ENCODE measurements at regions not wholly inside any gene's neighbourhood (a gene's known extent, or its start where the extent isn't known, plus 50 kb on each side); places are given as distances from the start of the nearest gene placed in this dataset.

DNA sequence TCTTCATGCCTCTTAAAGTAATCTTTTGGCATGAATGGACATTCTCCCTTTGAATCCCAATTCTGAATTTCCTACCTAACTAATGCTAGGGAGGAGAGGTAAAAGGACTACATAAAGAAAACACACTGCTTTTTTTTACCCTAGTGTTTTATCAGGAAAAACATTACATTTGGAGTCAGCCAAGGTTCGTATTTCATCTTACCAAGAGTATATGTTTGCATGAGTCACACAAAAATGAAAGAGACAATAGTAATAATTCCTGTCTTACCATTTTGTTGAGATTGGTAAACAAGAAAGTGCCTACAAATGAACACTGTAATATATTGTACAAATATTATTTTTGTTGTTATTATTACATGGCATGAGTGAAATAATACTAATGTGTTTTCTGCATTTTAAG, 112.9 kb upstream of the WARS2 start (continued):
- TF ChIP-seq AFF1 (IDR thresholded peaks at IDR 0.05; ENCODE audit: low read depth in 1 of 2, partially characterized antibody in 2 of 2) (no peak), PHF20 (IDR thresholded peaks at IDR 0.05; ENCODE audit: partially characterized antibody) (no peak), NFYB (IDR thresholded peaks at IDR 0.05; ENCODE audit: extremely low read depth, insufficient read length) (no peak), CGGBP1 (CRISPR knock-in tag; IDR thresholded peaks at IDR 0.05) (no peak)

- DNase-seq (ENCODE audit: extremely low read depth in 1 of 4, low spot score in 3 of 4) (no peak), FAIRE-seq (no peak), ATAC-seq (no peak)
- WGBS (ENCODE audit: insufficient coverage, low coverage, missing lambda C conversion rate) = 2% methylated on average over 3 of the region's 3 CpGs
- no peak overlapping the region for H2AFZ ChIP-seq (ENCODE audit: low read depth, low read length)
- H3K4me1 ChIP-seq (replicated peaks in 1 of 2; ENCODE audit: control insufficient read depth in 2 of 2, insufficient read depth in 2 of 2, low read length in 2 of 2) = no peaks in the 10 kb centered on the region
- H3K9ac ChIP-seq (ENCODE audit: insufficient read depth in 1 of 2, low read depth in 2 of 2, low read length in 2 of 2) = no peak overlapping the region
- H3K9me1 ChIP-seq (ENCODE audit: control insufficient read depth, insufficient read depth, low read length) = no peaks in the 10 kb centered on the region
- no peak overlapping the region for H3K4me2 ChIP-seq (ENCODE audit: insufficient read depth, low read length)
- intact Hi-C loops (cut with micrococcal nuclease) (no loop called here), in situ Hi-C loops (cut with MboI) (no loop called here)
- CTCF ChIA-PET (ENCODE audit: low intra/inter-chr PET ratio) = no interaction called here
- H4K20me1 ChIP-seq (replicated peaks; ENCODE audit: control insufficient read depth, insufficient read depth, low read length) = no peaks in the 10 kb centered on the region
- BruUV-seq (replicated peaks) = no TSS peak
- POLR2A ChIA-PET = no interaction called here
- no peaks in the 10 kb centered on the region for H3K36me3 ChIP-seq (ENCODE audit: control insufficient read depth, insufficient read depth, low read length)
- H3K79me2 ChIP-seq (ENCODE audit: control insufficient read depth, insufficient read depth, low read length) = no peaks in the 10 kb centered on the region
- H3K4me3 ChIP-seq = no peak overlapping the region
- no peak overlapping the region for H3K27ac ChIP-seq (ENCODE audit: extremely low read depth, low read depth, low read length)
- H3K9me3 ChIP-seq (replicated peaks; ENCODE audit: control insufficient read depth, insufficient read depth, low read depth, low read length) = no peaks in the 10 kb centered on the region
- no peaks in the 10 kb centered on the region for H3K27me3 ChIP-seq (ENCODE audit: control insufficient read depth in 2 of 2, insufficient read depth in 2 of 2, low read length in 2 of 2)
- no peak for TF ChIP-seq ZNF384 (IDR thresholded peaks at IDR 0.05; ENCODE audit: low read depth, low read length)
- no peak for TF ChIP-seq XRCC3 (IDR thresholded peaks at IDR 0.05)
- TF ChIP-seq ZNF507 (tag; conservative IDR thresholded peaks at IDR 0.05) = no peak
- no peak for TF ChIP-seq MED1 (CRISPR knock-in tag; IDR thresholded peaks at IDR 0.05; ENCODE audit: borderline replicate concordance)
- no peak for TF ChIP-seq RNF2 (IDR thresholded peaks at IDR 0.05)
- no peak for TF ChIP-seq SMAD2 (IDR thresholded peaks at IDR 0.05; ENCODE audit: low read depth, low read length)
- no peak for TF ChIP-seq DMBX1 (CRISPR knock-in tag; IDR thresholded peaks at IDR 0.05; ENCODE audit: borderline replicate concordance)
- TF ChIP-seq NFATC3 (IDR thresholded peaks at IDR 0.05) = no peak
- TF ChIP-seq CBX8 (IDR thresholded peaks at IDR 0.05; ENCODE audit: borderline replicate concordance, extremely low read depth, low read depth, low read length, poor library complexity, severe bottlenecking) = no peak
- no peak for TF ChIP-seq ZNF395 (CRISPR knock-in tag; IDR thresholded peaks at IDR 0.05)
- TF ChIP-seq NEUROD1 (IDR thresholded peaks at IDR 0.05; ENCODE audit: borderline replicate concordance, low read depth, low read length, partially characterized antibody) = no peak
- no peak for TF ChIP-seq ZNF75A (CRISPR knock-in tag; IDR thresholded peaks at IDR 0.05)
- TF ChIP-seq JUNB (CRISPR knock-in tag; conservative IDR thresholded peaks at IDR 0.05) = no peak
These were observed 113.7 kb upstream of the WARS2 start for GRCh38 chr1:119254067-119254720.
